ENCODE measurements at regions not wholly inside any gene's neighbourhood (a gene's known extent, or its start where the extent isn't known, plus 50 kb on each side); places are given as distances from the start of the nearest gene placed in this dataset.
A peak's percentile ranks its signal among the peaks of the same experiment; 100 is the strongest.

GRCh38 chr7:131909151-131909768 lies 352.8 kb upstream of the PODXL start:
- no peaks in the 10 kb centered on the region for H3K79me1 ChIP-seq (ENCODE audit: low read length)
- H3K4me2 ChIP-seq (ENCODE audit: low read length) = no peak overlapping the region
- H3K27ac ChIP-seq (ENCODE audit: low read depth, low read length) = no peak overlapping the region
- H2BK15ac ChIP-seq (replicated peaks; ENCODE audit: low read depth) = no peak overlapping the region
- no peak overlapping the region for H3K4ac ChIP-seq (ENCODE audit: low read depth, low read length)
- H3K4me3 ChIP-seq (ENCODE audit: low read length) = no peak overlapping the region
- no peak for DNase-seq
- no peak overlapping the region for H3K18ac ChIP-seq (ENCODE audit: low read length)
- no peak overlapping the region for H3K23ac ChIP-seq (ENCODE audit: low read length)
- no peak overlapping the region for H2BK120ac ChIP-seq (ENCODE audit: low read depth, low read length)
- peaks cover 12% of the 10 kb centered on the region for H3K4me1 ChIP-seq (ENCODE audit: control insufficient read depth, low read depth, low read length)
- no CpG with 5 or more reads among the region's 68 CpGs for WGBS (ENCODE audit: extremely low coverage, insufficient coverage, low lambda C conversion rate)
- no peaks in the 10 kb centered on the region for H3K36me3 ChIP-seq (ENCODE audit: control insufficient read depth, insufficient read depth, low read length)
- H3K27me3 ChIP-seq (ENCODE audit: insufficient read depth, low read length, poor library complexity) = peaks cover 2% of the 10 kb centered on the region
- no peak overlapping the region for H4K8ac ChIP-seq (ENCODE audit: low read depth, low read length)
- H2AK5ac ChIP-seq (ENCODE audit: low read length) = no peak overlapping the region
- no peak overlapping the region for H2BK5ac ChIP-seq (ENCODE audit: low read length)
- peak overlapping the region; percentile 18 for H3K9ac ChIP-seq (ENCODE audit: low read length)
- peak overlapping the region; percentile 52 for H3K56ac ChIP-seq (ENCODE audit: low read length)
- H3K79me2 ChIP-seq (ENCODE audit: control insufficient read depth, insufficient read depth, low read length) = no peaks in the 10 kb centered on the region
- no peak overlapping the region for H4K5ac ChIP-seq (ENCODE audit: low read length)

- no peak for DNase-seq
- H3K4me1 ChIP-seq (ENCODE audit: control insufficient read depth, low read depth, low read length) = peaks cover 12% of the 10 kb centered on the region
- H4K5ac ChIP-seq (ENCODE audit: low read length) = no peak overlapping the region
- no peak overlapping the region for H4K8ac ChIP-seq (ENCODE audit: low read depth, low read length)
- no peak overlapping the region for H3K23ac ChIP-seq (ENCODE audit: low read length)
- H3K4ac ChIP-seq (ENCODE audit: low read depth, low read length) = no peak overlapping the region
- H2BK120ac ChIP-seq (ENCODE audit: low read depth, low read length) = no peak overlapping the region
- H3K79me1 ChIP-seq (ENCODE audit: low read length) = no peaks in the 10 kb centered on the region
- no peak overlapping the region for H3K27ac ChIP-seq (ENCODE audit: low read depth, low read length)
- no peaks in the 10 kb centered on the region for H3K36me3 ChIP-seq (ENCODE audit: control insufficient read depth, insufficient read depth, low read length)
- H2BK15ac ChIP-seq (replicated peaks; ENCODE audit: low read depth) = no peak overlapping the region
- peaks cover 2% of the 10 kb centered on the region for H3K27me3 ChIP-seq (ENCODE audit: insufficient read depth, low read length, poor library complexity)
- H3K56ac ChIP-seq (ENCODE audit: low read length) = peak overlapping the region; percentile 44
- no peak overlapping the region for H3K9ac ChIP-seq (ENCODE audit: low read length)
- no peak overlapping the region for H2AK5ac ChIP-seq (ENCODE audit: low read length)
- WGBS (ENCODE audit: extremely low coverage, insufficient coverage, low lambda C conversion rate) = no CpG with 5 or more reads among the region's 7 CpGs
- H3K18ac ChIP-seq (ENCODE audit: low read length) = no peak overlapping the region
- H2BK5ac ChIP-seq (ENCODE audit: low read length) = no peak overlapping the region
- H3K4me3 ChIP-seq (ENCODE audit: low read length) = no peak overlapping the region
- H3K79me2 ChIP-seq (ENCODE audit: control insufficient read depth, insufficient read depth, low read length) = no peaks in the 10 kb centered on the region
- H3K4me2 ChIP-seq (ENCODE audit: low read length) = no peak overlapping the region
Observed at GRCh38 chr7:131908714-131909113, 352.3 kb upstream of the PODXL start.

DNA sequence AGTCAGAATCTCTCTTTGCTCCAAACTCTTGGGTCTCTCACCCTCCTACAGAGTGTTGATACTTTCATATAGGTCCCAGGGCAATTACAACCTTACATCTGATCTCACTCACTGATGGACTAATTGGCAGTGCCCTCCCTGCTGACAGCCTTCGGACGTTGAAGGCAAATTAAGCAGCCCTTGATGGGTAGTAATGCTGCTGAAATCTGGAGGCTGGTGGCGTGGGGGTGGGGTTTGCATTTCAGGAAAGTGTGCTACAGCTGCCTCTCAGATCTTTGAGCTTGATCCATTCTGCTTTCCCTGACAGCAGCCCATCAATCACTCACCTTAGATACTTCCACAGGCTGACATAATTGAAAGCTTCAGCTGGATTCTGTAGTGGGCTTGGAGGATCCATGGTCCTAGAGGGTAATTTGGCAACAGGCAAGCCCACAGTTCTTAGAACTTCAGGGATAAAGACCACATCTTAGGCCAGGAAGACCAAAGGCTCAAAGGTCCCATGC lies 349.1 kb upstream of the PODXL start:
- Histone ChIP-seq H2BK15ac (replicated peaks; ENCODE audit: low read depth) (no peak overlapping the region), H2BK120ac (ENCODE audit: low read depth, low read length) (no peak overlapping the region), H3K4ac (ENCODE audit: low read depth, low read length) (no peak overlapping the region), H4K5ac (ENCODE audit: low read length) (no peak overlapping the region), H2AK5ac (ENCODE audit: low read length) (no peak overlapping the region), H3K56ac (ENCODE audit: low read length) (no peak overlapping the region), H3K4me2 (ENCODE audit: low read length) (no peak overlapping the region), H3K18ac (ENCODE audit: low read length) (no peak overlapping the region), H3K79me2 (ENCODE audit: control insufficient read depth, insufficient read depth, low read length) (no peaks in the 10 kb centered on the region), H2BK5ac (ENCODE audit: low read length) (no peak overlapping the region), H3K9ac (ENCODE audit: low read length) (no peak overlapping the region), H3K4me3 (ENCODE audit: low read length) (no peak overlapping the region), H3K23ac (ENCODE audit: low read length) (no peak overlapping the region), H3K4me1 (ENCODE audit: control insufficient read depth, low read depth, low read length) (no peaks in the 10 kb centered on the region), H3K27ac (ENCODE audit: low read depth, low read length) (no peak overlapping the region), H3K36me3 (ENCODE audit: control insufficient read depth, insufficient read depth, low read length) (no peaks in the 10 kb centered on the region), H3K79me1 (ENCODE audit: low read length) (no peaks in the 10 kb centered on the region), H3K27me3 (ENCODE audit: insufficient read depth, low read length, poor library complexity) (peaks cover 2% of the 10 kb centered on the region), H4K8ac (ENCODE audit: low read depth, low read length) (no peak overlapping the region)
- no CpG with 5 or more reads among the region's 3 CpGs for WGBS (ENCODE audit: extremely low coverage, insufficient coverage, low lambda C conversion rate)
- no peak for DNase-seq

DNA sequence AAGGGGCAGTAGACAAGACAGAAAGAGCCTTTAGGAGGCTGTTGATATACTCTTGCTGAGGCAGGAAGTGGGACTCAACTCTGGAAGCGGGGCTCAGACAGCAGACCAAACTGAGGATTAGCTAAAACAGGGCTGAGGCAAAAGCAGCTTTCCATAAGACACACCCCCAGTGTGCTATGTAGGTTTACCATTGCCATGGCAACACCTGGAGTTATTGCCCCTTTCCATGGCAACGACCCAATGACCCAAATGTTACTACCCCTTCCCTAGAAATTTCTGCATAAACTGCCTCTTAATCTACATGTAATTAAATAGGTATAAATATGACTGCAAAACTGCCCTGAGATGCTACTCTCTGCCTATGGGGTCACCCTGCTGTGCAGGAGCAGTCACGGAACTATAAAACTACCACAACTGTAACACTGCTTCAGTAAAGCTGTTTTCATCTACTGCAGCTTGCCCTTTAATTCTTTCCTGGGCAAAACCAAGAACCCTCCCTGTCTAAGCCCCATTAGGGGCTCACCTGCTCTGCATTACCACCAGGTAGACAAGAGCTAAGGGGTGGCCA lies 348.4 kb upstream of the PODXL start:
- Histone ChIP-seq H3K4me3 (ENCODE audit: low read length) (no peak overlapping the region), H3K27me3 (ENCODE audit: insufficient read depth, low read length, poor library complexity) (peaks cover 2% of the 10 kb centered on the region), H2BK15ac (replicated peaks; ENCODE audit: low read depth) (no peak overlapping the region), H3K79me2 (ENCODE audit: control insufficient read depth, insufficient read depth, low read length) (no peaks in the 10 kb centered on the region), H3K36me3 (ENCODE audit: control insufficient read depth, insufficient read depth, low read length) (no peaks in the 10 kb centered on the region), H2BK120ac (ENCODE audit: low read depth, low read length) (no peak overlapping the region), H3K56ac (ENCODE audit: low read length) (no peak overlapping the region), H4K5ac (ENCODE audit: low read length) (no peak overlapping the region), H3K79me1 (ENCODE audit: low read length) (no peaks in the 10 kb centered on the region), H4K8ac (ENCODE audit: low read depth, low read length) (no peak overlapping the region), H3K4me2 (ENCODE audit: low read length) (no peak overlapping the region), H3K27ac (ENCODE audit: low read depth, low read length) (no peak overlapping the region), H2BK5ac (ENCODE audit: low read length) (no peak overlapping the region), H3K4me1 (ENCODE audit: control insufficient read depth, low read depth, low read length) (no peaks in the 10 kb centered on the region), H3K4ac (ENCODE audit: low read depth, low read length) (no peak overlapping the region), H2AK5ac (ENCODE audit: low read length) (no peak overlapping the region), H3K9ac (ENCODE audit: low read length) (no peak overlapping the region), H3K18ac (ENCODE audit: low read length) (no peak overlapping the region), H3K23ac (ENCODE audit: low read length) (no peak overlapping the region)
- WGBS (ENCODE audit: extremely low coverage, insufficient coverage, low lambda C conversion rate) = no CpG with 5 or more reads among the region's 3 CpGs
- DNase-seq = peak; percentile 75

DNA sequence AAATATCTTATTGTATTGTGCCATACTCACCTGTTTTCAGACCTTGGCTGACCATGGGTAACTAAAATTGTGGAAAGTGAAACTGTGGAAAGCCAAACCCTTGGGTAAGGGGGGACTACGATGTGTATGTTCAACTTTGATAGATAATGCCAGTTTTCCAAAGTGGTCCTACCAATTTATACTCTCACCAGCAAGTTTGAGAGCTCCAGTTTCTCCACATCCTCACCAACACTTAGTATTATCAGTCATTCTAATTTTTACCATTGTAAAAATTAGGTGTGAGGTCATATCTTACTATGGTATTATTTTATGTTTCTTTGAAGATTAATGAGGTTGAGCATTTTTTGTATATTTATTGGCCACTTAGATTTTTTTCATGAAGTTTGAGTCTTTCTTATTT lies 346.9 kb upstream of the PODXL start:
- Histone ChIP-seq H3K79me1 (ENCODE audit: low read length) (no peaks in the 10 kb centered on the region), H2BK120ac (ENCODE audit: low read depth, low read length) (no peak overlapping the region), H3K4me3 (ENCODE audit: low read length) (no peak overlapping the region), H2BK5ac (ENCODE audit: low read length) (no peak overlapping the region), H3K79me2 (ENCODE audit: control insufficient read depth, insufficient read depth, low read length) (no peaks in the 10 kb centered on the region), H3K4me2 (ENCODE audit: low read length) (no peak overlapping the region), H3K4ac (ENCODE audit: low read depth, low read length) (no peak overlapping the region), H3K27me3 (ENCODE audit: insufficient read depth, low read length, poor library complexity) (peaks cover 2% of the 10 kb centered on the region), H3K23ac (ENCODE audit: low read length) (no peak overlapping the region), H4K5ac (ENCODE audit: low read length) (no peak overlapping the region), H3K4me1 (ENCODE audit: control insufficient read depth, low read depth, low read length) (no peaks in the 10 kb centered on the region), H3K36me3 (ENCODE audit: control insufficient read depth, insufficient read depth, low read length) (no peaks in the 10 kb centered on the region), H2AK5ac (ENCODE audit: low read length) (no peak overlapping the region), H3K56ac (ENCODE audit: low read length) (no peak overlapping the region), H3K27ac (ENCODE audit: low read depth, low read length) (no peak overlapping the region), H3K9ac (ENCODE audit: low read length) (no peak overlapping the region), H2BK15ac (replicated peaks; ENCODE audit: low read depth) (no peak overlapping the region), H4K8ac (ENCODE audit: low read depth, low read length) (no peak overlapping the region), H3K18ac (ENCODE audit: low read length) (no peak overlapping the region)
- DNase-seq = no peak
- WGBS (ENCODE audit: extremely low coverage, insufficient coverage, low lambda C conversion rate) = no CpG with 5 or more reads among the region's 1 CpG

Measured in mesendoderm (in vitro differentiated cells).